CD4-positive, CD25-positive, alpha-beta regulatory T cell (primary cell): ENCODE measurements at regions not wholly inside any gene's neighbourhood (a gene's known extent, or its start where the extent isn't known, plus 50 kb on each side); places are given as distances from the start of the nearest gene placed in this dataset.
"Not testable (repeated sequence)": the region's sequence is repeated elsewhere in the genome, so short reads cannot be mapped to it uniquely, and the experiment has no call there.

Experiments used
- ATAC-seq, 2 donors: fragments of 150-1000 bp; cut with Tn5 transposase; one replicate each; pipeline ENCODE4 v1.10.0; 2021; ENCODE audit warnings: low read depth in 2 of 2, moderate number of reproducible peaks in 2 of 2, moderate library complexity in 1 of 2
- DNase-seq, 3 donors: peaks; one replicate each; pipeline versions ENCODE4 v3.0.0 to v3.0.0-alpha.2; 2012 to 2022; ENCODE audit warnings: mixed read lengths in 1 of 3
- H3K27ac ChIP-seq: one replicate; pipeline ENCODE4 v1.7.0; 2013; ENCODE audit warnings: mild to moderate bottlenecking, low read length; ENCODE audit not compliant: insufficient read depth, poor library complexity, severe bottlenecking
- H3K27me3 ChIP-seq: one replicate; pipeline ENCODE4 v1.7.0; 2013; ENCODE audit warnings: low read length; ENCODE audit not compliant: control insufficient read depth, insufficient read depth
- H3K36me3 ChIP-seq: one replicate; pipeline ENCODE4 v1.7.0; 2013; ENCODE audit warnings: mild to moderate bottlenecking, low read length, moderate library complexity; ENCODE audit not compliant: control insufficient read depth, insufficient read depth
- H3K4me1 ChIP-seq: 2 replicates; pipeline ENCODE4 v1.7.0; 2013; ENCODE audit warnings: mild to moderate bottlenecking, low read length; ENCODE audit not compliant: insufficient read depth, control insufficient read depth, poor library complexity, severe bottlenecking
- H3K4me3 ChIP-seq: one replicate; pipeline ENCODE4 v1.7.0; 2013; ENCODE audit warnings: low read depth, mild to moderate bottlenecking, low read length, moderate library complexity
- H3K9me3 ChIP-seq, 2 experiments: 1 replicate in 1 of 2; 2 replicates in 1 of 2; pipeline ENCODE4 v1.7.0; 2013; ENCODE audit warnings: low read length in 2 of 2, mild to moderate bottlenecking in 1 of 2, moderate library complexity in 1 of 2; ENCODE audit not compliant: control insufficient read depth in 2 of 2
- H3K27ac Mint-ChIP-seq, 3 donors: one replicate each; pipeline ENCODE4 v1.8.0; 2020 to 2022; ENCODE audit warnings: mild to moderate bottlenecking in 3 of 3, mixed read lengths in 3 of 3, moderate library complexity in 2 of 3
- H3K27me3 Mint-ChIP-seq: one replicate; pipeline ENCODE4 v1.8.0; 2022; ENCODE audit warnings: mild to moderate bottlenecking, mixed read lengths
- H3K36me3 Mint-ChIP-seq: one replicate; pipeline ENCODE4 v1.8.0; 2020; ENCODE audit warnings: mixed read lengths
- H3K4me1 Mint-ChIP-seq, 4 donors: one replicate each; pipeline ENCODE4 v1.8.0; 2020 to 2022; ENCODE audit warnings: mixed read lengths in 4 of 4, mild to moderate bottlenecking in 1 of 4
- H3K4me3 Mint-ChIP-seq, 4 donors: one replicate each; pipeline ENCODE4 v1.8.0; 2020 to 2022; ENCODE audit warnings: mild to moderate bottlenecking in 4 of 4, mixed read lengths in 4 of 4, moderate library complexity in 3 of 4
- H3K9me3 Mint-ChIP-seq, 7 donors: one replicate each; pipeline ENCODE4 v1.8.0; 2020 to 2022; ENCODE audit warnings: mixed read lengths in 7 of 7, mild to moderate bottlenecking in 3 of 7, moderate library complexity in 2 of 7

GRCh38 chr5:135743705-135744411, 90.6 kb upstream of the SLC25A48 start:
- no peaks in the 10 kb centered on the region for H3K9me3 ChIP-seq
- H3K27ac ChIP-seq, result no peak overlapping the region
- no peaks in the 10 kb centered on the region for H3K4me1 Mint-ChIP-seq
- peaks cover 3% of the 10 kb centered on the region for H3K36me3 Mint-ChIP-seq
- no peaks in the 10 kb centered on the region for H3K36me3 ChIP-seq
- no peak overlapping the region for H3K27ac Mint-ChIP-seq
- H3K4me3 Mint-ChIP-seq, result no peak overlapping the region
- DNase-seq, result no peak
- H3K9me3 Mint-ChIP-seq, result peaks cover 0 to 8% (median 2%) of the 10 kb centered on the region in 7 donors
- ATAC-seq, result no peak
- no peaks in the 10 kb centered on the region for H3K27me3 Mint-ChIP-seq
- no peaks in the 10 kb centered on the region for H3K4me1 ChIP-seq
- H3K27me3 ChIP-seq, result no peaks in the 10 kb centered on the region
- H3K4me3 ChIP-seq, result no peak overlapping the region

- H3K9me3 ChIP-seq, result no peaks in the 10 kb centered on the region
- H3K36me3 Mint-ChIP-seq, result peaks cover 3% of the 10 kb centered on the region
- no peak overlapping the region for H3K4me3 ChIP-seq
- H3K27me3 ChIP-seq, result no peaks in the 10 kb centered on the region
- H3K27ac ChIP-seq, result no peak overlapping the region
- peaks cover 0 to 8% (median 2%) of the 10 kb centered on the region in 7 donors for H3K9me3 Mint-ChIP-seq
- DNase-seq (no peak), ATAC-seq (no peak)
- no peaks in the 10 kb centered on the region for H3K36me3 ChIP-seq
- H3K4me1 Mint-ChIP-seq, result no peaks in the 10 kb centered on the region
- no peaks in the 10 kb centered on the region for H3K27me3 Mint-ChIP-seq
- no peaks in the 10 kb centered on the region for H3K4me1 ChIP-seq
- H3K4me3 Mint-ChIP-seq, result no peak overlapping the region
- H3K27ac Mint-ChIP-seq, result no peak overlapping the region
Observed at GRCh38 chr5:135743181-135743580, 91.3 kb upstream of the SLC25A48 start.

- H3K27me3 Mint-ChIP-seq, ATAC-seq, DNase-seq, H3K9me3 ChIP-seq, H3K4me1 Mint-ChIP-seq, H3K36me3 Mint-ChIP-seq, H3K36me3 ChIP-seq, H3K27me3 ChIP-seq, H3K9me3 Mint-ChIP-seq, H3K4me1 ChIP-seq, H3K4me3 Mint-ChIP-seq, H3K27ac ChIP-seq, H3K27ac Mint-ChIP-seq, H3K4me3 ChIP-seq: not testable (repeated sequence)
Observed at GRCh38 chr5:135742240-135742639, 92.2 kb upstream of the SLC25A48 start.

GRCh38 chr5:135741040-135741439, 93.4 kb upstream of the SLC25A48 start:
- peaks cover 0 to 5% (median 2%) of the 10 kb centered on the region in 7 donors for H3K9me3 Mint-ChIP-seq
- Histone ChIP-seq H3K4me1 (no peaks in the 10 kb centered on the region), H3K9me3 (no peaks in the 10 kb centered on the region), H3K4me3 (no peak overlapping the region), H3K27me3 (no peaks in the 10 kb centered on the region), H3K27ac (no peak overlapping the region), H3K36me3 (no peaks in the 10 kb centered on the region)
- H3K27ac Mint-ChIP-seq, result no peak overlapping the region
- H3K27me3 Mint-ChIP-seq, result no peaks in the 10 kb centered on the region
- ATAC-seq, result no peak
- no peaks in the 10 kb centered on the region for H3K36me3 Mint-ChIP-seq
- DNase-seq, result no peak
- H3K4me3 Mint-ChIP-seq, result no peak overlapping the region
- no peaks in the 10 kb centered on the region for H3K4me1 Mint-ChIP-seq

GRCh38 chr5:135740475-135740874, 94.0 kb upstream of the SLC25A48 start:
- H3K4me3 Mint-ChIP-seq, result no peak overlapping the region
- no peak overlapping the region for H3K27ac Mint-ChIP-seq

GRCh38 chr5:135739383-135739981, 95.0 kb upstream of the SLC25A48 start:
- no peaks in the 10 kb centered on the region for H3K36me3 ChIP-seq
- Mint-ChIP-seq H3K36me3 (no peaks in the 10 kb centered on the region), H3K9me3 (peaks cover 0 to 1% (median 0%) of the 10 kb centered on the region in 7 donors), H3K27ac (no peak overlapping the region), H3K27me3 (no peaks in the 10 kb centered on the region), H3K4me1 (no peaks in the 10 kb centered on the region), H3K4me3 (no peak overlapping the region)
- H3K4me3 ChIP-seq, result no peak overlapping the region
- no peak for DNase-seq
- H3K27ac ChIP-seq, result no peak overlapping the region
- ATAC-seq, result no peak
- H3K27me3 ChIP-seq, result no peaks in the 10 kb centered on the region
- H3K4me1 ChIP-seq, result no peaks in the 10 kb centered on the region
- H3K9me3 ChIP-seq, result no peaks in the 10 kb centered on the region

More at GRCh38 chr5:135740475-135740874, 94.0 kb upstream of the SLC25A48 start:
- Histone ChIP-seq H3K27ac (no peak overlapping the region), H3K4me1 (no peaks in the 10 kb centered on the region), H3K36me3 (no peaks in the 10 kb centered on the region), H3K9me3 (no peaks in the 10 kb centered on the region), H3K4me3 (no peak overlapping the region), H3K27me3 (no peaks in the 10 kb centered on the region)
- Mint-ChIP-seq H3K4me1 (no peaks in the 10 kb centered on the region), H3K36me3 (no peaks in the 10 kb centered on the region), H3K9me3 (peaks cover 0 to 1% (median 0%) of the 10 kb centered on the region in 7 donors), H3K27me3 (no peaks in the 10 kb centered on the region)
- no peak for DNase-seq
- ATAC-seq, result no peak

GRCh38 chr5:135738564-135738875, 95.9 kb upstream of the SLC25A48 start:
- no peak overlapping the region for H3K4me3 Mint-ChIP-seq
- H3K27me3 Mint-ChIP-seq, result no peaks in the 10 kb centered on the region
- no peak for DNase-seq
- no peaks in the 10 kb centered on the region for H3K4me1 Mint-ChIP-seq
- H3K27ac Mint-ChIP-seq, result no peak overlapping the region
- no peaks in the 10 kb centered on the region for H3K36me3 Mint-ChIP-seq
- no peak overlapping the region for H3K4me3 ChIP-seq
- no peaks in the 10 kb centered on the region for H3K27me3 ChIP-seq
- H3K9me3 Mint-ChIP-seq, result peaks cover 0 to 1% (median 0%) of the 10 kb centered on the region in 7 donors
- no peaks in the 10 kb centered on the region for H3K4me1 ChIP-seq
- no peak overlapping the region for H3K27ac ChIP-seq
- ATAC-seq, result no peak
- H3K9me3 ChIP-seq, result no peaks in the 10 kb centered on the region
- H3K36me3 ChIP-seq, result no peaks in the 10 kb centered on the region
